ENCODE measurements at regions not wholly inside any gene's neighbourhood (a gene's known extent, or its start where the extent isn't known, plus 50 kb on each side); places are given as distances from the start of the nearest gene placed in this dataset.
"Not testable (repeated sequence)": the region's sequence is repeated elsewhere in the genome, so short reads cannot be mapped to it uniquely, and the experiment has no call there.

GRCh38 chr15:44817797-44818196 lies 81.5 kb downstream of the TRIM69 start:
- intact Hi-C loops (cut with micrococcal nuclease) = not testable (repeated sequence)

GRCh38 chr15:44819331-44819987 lies 83.1 kb downstream of the TRIM69 start:
- intact Hi-C loops (cut with micrococcal nuclease) = not testable (repeated sequence)

GRCh38 chr15:44820535-44820934 lies 84.2 kb downstream of the TRIM69 start:
- intact Hi-C loops (cut with micrococcal nuclease) = not testable (repeated sequence)

- intact Hi-C loops (cut with micrococcal nuclease) = not testable (repeated sequence)
These were observed 84.6 kb downstream of the TRIM69 start for GRCh38 chr15:44820967-44821366.

GRCh38 chr15:44824277-44825145 lies 88.2 kb downstream of the TRIM69 start:
- intact Hi-C loops (cut with micrococcal nuclease) = not testable (repeated sequence)

GRCh38 chr15:44826583-44826982 lies 90.3 kb downstream of the TRIM69 start:
- intact Hi-C loops (cut with micrococcal nuclease) = not testable (repeated sequence)

- intact Hi-C loops (cut with micrococcal nuclease) = not testable (repeated sequence)
These were observed 92.0 kb downstream of the TRIM69 start for GRCh38 chr15:44828229-44828914.

GRCh38 chr15:44829150-44829549 lies 92.8 kb downstream of the TRIM69 start:
- intact Hi-C loops (cut with micrococcal nuclease) = not testable (repeated sequence)

GRCh38 chr15:44830692-44831408 lies 94.5 kb downstream of the TRIM69 start:
- intact Hi-C loops (cut with micrococcal nuclease) = not testable (repeated sequence)

- intact Hi-C loops (cut with micrococcal nuclease) = not testable (repeated sequence)
These were observed 95.0 kb downstream of the TRIM69 start for GRCh38 chr15:44831409-44831741.

- intact Hi-C loops (cut with micrococcal nuclease) = not testable (repeated sequence)
These were observed 95.8 kb downstream of the TRIM69 start for GRCh38 chr15:44832133-44832532.

- intact Hi-C loops (cut with micrococcal nuclease) = not testable (repeated sequence)
These were observed 96.8 kb downstream of the TRIM69 start for GRCh38 chr15:44833081-44833480.

- intact Hi-C loops (cut with micrococcal nuclease) = not testable (repeated sequence)
These were observed 97.4 kb downstream of the TRIM69 start for GRCh38 chr15:44833761-44834160.

- intact Hi-C loops (cut with micrococcal nuclease) = not testable (repeated sequence)
These were observed 98.8 kb downstream of the TRIM69 start for GRCh38 chr15:44835082-44835481.

GRCh38 chr15:44836094-44836493 lies 99.8 kb downstream of the TRIM69 start:
- intact Hi-C loops (cut with micrococcal nuclease) = no loop called here

- intact Hi-C loops (cut with micrococcal nuclease) = not testable (repeated sequence)
These were observed 102.6 kb downstream of the TRIM69 start for GRCh38 chr15:44838929-44839328.

GRCh38 chr15:44841762-44842161 lies 105.4 kb downstream of the TRIM69 start:
- intact Hi-C loops (cut with micrococcal nuclease) = not testable (repeated sequence)

GRCh38 chr15:44842883-44843282 lies 106.6 kb downstream of the TRIM69 start:
- intact Hi-C loops (cut with micrococcal nuclease) = not testable (repeated sequence)

GRCh38 chr15:44844936-44845335 lies 108.6 kb downstream of the TRIM69 start:
- intact Hi-C loops (cut with micrococcal nuclease) = not testable (repeated sequence)

GRCh38 chr15:44846156-44846555 lies 109.8 kb downstream of the TRIM69 start:
- intact Hi-C loops (cut with micrococcal nuclease) = not testable (repeated sequence)

GRCh38 chr15:44847555-44847954 lies 108.9 kb upstream of the TERB2 start:
- intact Hi-C loops (cut with micrococcal nuclease) = not testable (repeated sequence)
